ENCODE measurements at regions not wholly inside any gene's neighbourhood (a gene's known extent, or its start where the extent isn't known, plus 50 kb on each side); places are given as distances from the start of the nearest gene placed in this dataset.

DNA sequence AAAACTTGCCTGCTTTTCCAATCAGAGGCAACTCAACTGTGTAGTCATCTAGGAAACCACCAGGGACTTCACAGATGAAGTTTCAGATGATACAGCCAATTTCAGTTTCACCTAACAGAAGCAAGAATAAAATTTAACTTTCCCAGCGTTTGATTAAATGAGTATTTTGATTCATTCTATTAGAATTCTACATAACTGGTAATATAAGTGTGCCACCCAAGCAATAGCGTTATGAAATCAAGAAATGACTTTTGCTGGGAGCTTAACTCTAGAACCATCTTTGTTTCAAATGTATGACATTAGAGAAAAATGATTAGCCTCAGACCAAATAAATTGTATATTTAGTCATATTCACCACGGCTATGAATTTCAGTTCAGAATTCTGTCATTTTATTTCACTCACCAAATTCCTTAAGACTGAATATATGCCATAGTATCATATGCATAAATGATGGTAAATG, 239.3 kb downstream of the NRIP1 start:
- TF ChIP-seq, protein P1, sequence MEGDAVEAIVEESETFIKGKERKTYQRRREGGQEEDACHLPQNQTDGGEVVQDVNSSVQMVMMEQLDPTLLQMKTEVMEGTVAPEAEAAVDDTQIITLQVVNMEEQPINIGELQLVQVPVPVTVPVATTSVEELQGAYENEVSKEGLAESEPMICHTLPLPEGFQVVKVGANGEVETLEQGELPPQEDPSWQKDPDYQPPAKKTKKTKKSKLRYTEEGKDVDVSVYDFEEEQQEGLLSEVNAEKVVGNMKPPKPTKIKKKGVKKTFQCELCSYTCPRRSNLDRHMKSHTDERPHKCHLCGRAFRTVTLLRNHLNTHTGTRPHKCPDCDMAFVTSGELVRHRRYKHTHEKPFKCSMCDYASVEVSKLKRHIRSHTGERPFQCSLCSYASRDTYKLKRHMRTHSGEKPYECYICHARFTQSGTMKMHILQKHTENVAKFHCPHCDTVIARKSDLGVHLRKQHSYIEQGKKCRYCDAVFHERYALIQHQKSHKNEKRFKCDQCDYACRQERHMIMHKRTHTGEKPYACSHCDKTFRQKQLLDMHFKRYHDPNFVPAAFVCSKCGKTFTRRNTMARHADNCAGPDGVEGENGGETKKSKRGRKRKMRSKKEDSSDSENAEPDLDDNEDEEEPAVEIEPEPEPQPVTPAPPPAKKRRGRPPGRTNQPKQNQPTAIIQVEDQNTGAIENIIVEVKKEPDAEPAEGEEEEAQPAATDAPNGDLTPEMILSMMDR (IDR thresholded peaks at IDR 0.05; ENCODE audit: low read depth, low read length): no peak
- TF ChIP-seq EZH2phosphoT487 (IDR thresholded peaks at IDR 0.05; ENCODE audit: low read depth): no peak

Measured in OCI-LY3 (cell line).